Progenitor cell of endocrine pancreas (in vitro differentiated cells): ENCODE measurements at regions not wholly inside any gene's neighbourhood (a gene's known extent, or its start where the extent isn't known, plus 50 kb on each side); places are given as distances from the start of the nearest gene placed in this dataset.
A peak's percentile ranks its signal among the peaks of the same experiment; 100 is the strongest.

ENCODE experiments used
- DNase-seq: peaks from one replicate; pipeline ENCODE4 v3.0.0; 2021; ENCODE audit warnings: low spot score; ENCODE audit not compliant: unreplicated experiment
- H3K27ac Mint-ChIP-seq: 2 replicates; pipeline ENCODE4 v1.8.0; 2021; ENCODE audit warnings: mild to moderate bottlenecking, moderate library complexity, mixed read lengths
- H3K27me3 Mint-ChIP-seq: 2 replicates; pipeline ENCODE4 v1.8.0; 2021; ENCODE audit warnings: mixed read lengths
- H3K36me3 Mint-ChIP-seq: 2 replicates; pipeline ENCODE4 v1.8.0; 2022; ENCODE audit warnings: mixed read lengths; ENCODE audit not compliant: insufficient read depth
- H3K4me1 Mint-ChIP-seq: 2 replicates; pipeline ENCODE4 v1.8.0; 2021; ENCODE audit warnings: low read depth, mixed read lengths
- H3K4me3 Mint-ChIP-seq: 2 replicates; pipeline ENCODE4 v1.8.0; 2021; ENCODE audit warnings: low read depth, mild to moderate bottlenecking, moderate library complexity, mixed read lengths
- H3K9me3 Mint-ChIP-seq: 2 replicates; pipeline ENCODE4 v1.8.0; 2021; ENCODE audit warnings: low read depth, mixed read lengths
- CTCF ChIP-seq: fragments of 200-600 bp; sonication (generic); IDR thresholded peaks from one replicate; pipeline ENCODE4 v1.5.0; 2021; ENCODE audit warnings: antibody characterized with exemption, mild to moderate bottlenecking; ENCODE audit not compliant: unreplicated experiment

GRCh38 chr13:44211704-44212346 lies 161.8 kb upstream of the SERP2 start:
- Mint-ChIP-seq H3K27me3 (peaks cover 9% of the 10 kb centered on the region), H3K9me3 (peaks cover 5% of the 10 kb centered on the region), H3K36me3 (no peaks in the 10 kb centered on the region), H3K4me3 (no peak overlapping the region), H3K4me1 (peaks cover 6% of the 10 kb centered on the region), H3K27ac (no peak overlapping the region)
- no peak for DNase-seq
- TF ChIP-seq CTCF = no peak

- Mint-ChIP-seq H3K27ac (no peak overlapping the region), H3K4me1 (peaks cover 6% of the 10 kb centered on the region), H3K27me3 (peaks cover 9% of the 10 kb centered on the region), H3K36me3 (no peaks in the 10 kb centered on the region), H3K9me3 (peaks cover 4% of the 10 kb centered on the region), H3K4me3 (no peak overlapping the region)
- TF ChIP-seq CTCF = no peak
- DNase-seq = no peak
These were observed 160.8 kb upstream of the SERP2 start for GRCh38 chr13:44212633-44213396.

- Mint-ChIP-seq H3K4me1 (peaks cover 10% of the 10 kb centered on the region), H3K9me3 (no peaks in the 10 kb centered on the region), H3K4me3 (no peak overlapping the region), H3K27me3 (peaks cover 26% of the 10 kb centered on the region), H3K27ac (peak overlapping the region; percentile 30), H3K36me3 (no peaks in the 10 kb centered on the region)
- no peak for DNase-seq
- no peak for TF ChIP-seq CTCF
These were observed 155.0 kb upstream of the SERP2 start for GRCh38 chr13:44218501-44219240.

GRCh38 chr13:44219577-44220548 lies 153.8 kb upstream of the SERP2 start:
- Mint-ChIP-seq H3K36me3 (no peaks in the 10 kb centered on the region), H3K4me3 (no peak overlapping the region), H3K9me3 (no peaks in the 10 kb centered on the region), H3K27ac (no peak overlapping the region), H3K27me3 (peaks cover 26% of the 10 kb centered on the region), H3K4me1 (peaks cover 10% of the 10 kb centered on the region)
- TF ChIP-seq CTCF = no peak
- no peak for DNase-seq

GRCh38 chr13:44220948-44221347 lies 152.7 kb upstream of the SERP2 start:
- H3K27ac Mint-ChIP-seq = no peak overlapping the region

More at GRCh38 chr13:44220948-44221347, 152.7 kb upstream of the SERP2 start:
- Mint-ChIP-seq H3K4me3 (no peak overlapping the region), H3K4me1 (peaks cover 10% of the 10 kb centered on the region), H3K27me3 (peaks cover 19% of the 10 kb centered on the region), H3K9me3 (no peaks in the 10 kb centered on the region), H3K36me3 (no peaks in the 10 kb centered on the region)
- no peak for TF ChIP-seq CTCF
- no peak for DNase-seq
